ENCODE measurements at regions not wholly inside any gene's neighbourhood (a gene's known extent, or its start where the extent isn't known, plus 50 kb on each side); places are given as distances from the start of the nearest gene placed in this dataset.
"Not testable (repeated sequence)": the region's sequence is repeated elsewhere in the genome, so short reads cannot be mapped to it uniquely, and the experiment has no call there.

GRCh38 chr2:87675487-87675886, 72.4 kb upstream of the PLGLB2 start:
- not testable (repeated sequence) for H3K9me3 ChIP-seq (replicated peaks; ENCODE audit: control insufficient read depth, low read depth, low read length); H3K27me3 ChIP-seq (ENCODE audit: control insufficient read depth, insufficient read depth, low read length); H3K27ac ChIP-seq (ENCODE audit: low read length); H3K4me1 ChIP-seq (ENCODE audit: control insufficient read depth, insufficient read depth, low read length); H3K36me3 ChIP-seq (ENCODE audit: control insufficient read depth, insufficient read depth, low read length); DNase-seq; H3K4me3 ChIP-seq (ENCODE audit: low read length)
- no CpG with 5 or more reads among the region's 7 CpGs for WGBS (ENCODE audit: insufficient coverage)

GRCh38 chr2:87677421-87677923, 70.4 kb upstream of the PLGLB2 start:
- DNase-seq; H3K27me3 ChIP-seq (ENCODE audit: control insufficient read depth, insufficient read depth, low read length); H3K27ac ChIP-seq (ENCODE audit: low read length); H3K4me3 ChIP-seq (ENCODE audit: low read length); H3K9me3 ChIP-seq (replicated peaks; ENCODE audit: control insufficient read depth, low read depth, low read length); H3K4me1 ChIP-seq (ENCODE audit: control insufficient read depth, insufficient read depth, low read length); H3K36me3 ChIP-seq (ENCODE audit: control insufficient read depth, insufficient read depth, low read length): not testable (repeated sequence)
- WGBS (ENCODE audit: insufficient coverage): no CpG with 5 or more reads among the region's 5 CpGs

GRCh38 chr2:87678742-87679173, 69.1 kb upstream of the PLGLB2 start:
- not testable (repeated sequence) for H3K27me3 ChIP-seq (ENCODE audit: control insufficient read depth, insufficient read depth, low read length); DNase-seq; H3K4me3 ChIP-seq (ENCODE audit: low read length); H3K4me1 ChIP-seq (ENCODE audit: control insufficient read depth, insufficient read depth, low read length); H3K9me3 ChIP-seq (replicated peaks; ENCODE audit: control insufficient read depth, low read depth, low read length); H3K36me3 ChIP-seq (ENCODE audit: control insufficient read depth, insufficient read depth, low read length); H3K27ac ChIP-seq (ENCODE audit: low read length)
- WGBS (ENCODE audit: insufficient coverage): no CpG with 5 or more reads among the region's 6 CpGs

- not testable (repeated sequence) for DNase-seq; H3K27ac ChIP-seq (ENCODE audit: low read length); H3K36me3 ChIP-seq (ENCODE audit: control insufficient read depth, insufficient read depth, low read length); H3K4me3 ChIP-seq (ENCODE audit: low read length); H3K9me3 ChIP-seq (replicated peaks; ENCODE audit: control insufficient read depth, low read depth, low read length); H3K4me1 ChIP-seq (ENCODE audit: control insufficient read depth, insufficient read depth, low read length); H3K27me3 ChIP-seq (ENCODE audit: control insufficient read depth, insufficient read depth, low read length)
- WGBS (ENCODE audit: insufficient coverage): no CpG with 5 or more reads among the region's 4 CpGs
These were observed 67.9 kb upstream of the PLGLB2 start for GRCh38 chr2:87679950-87680349.

GRCh38 chr2:87680691-87681090, 67.2 kb upstream of the PLGLB2 start:
- not testable (repeated sequence) for DNase-seq; H3K27me3 ChIP-seq (ENCODE audit: control insufficient read depth, insufficient read depth, low read length); H3K27ac ChIP-seq (ENCODE audit: low read length); H3K4me3 ChIP-seq (ENCODE audit: low read length); H3K36me3 ChIP-seq (ENCODE audit: control insufficient read depth, insufficient read depth, low read length); H3K4me1 ChIP-seq (ENCODE audit: control insufficient read depth, insufficient read depth, low read length); H3K9me3 ChIP-seq (replicated peaks; ENCODE audit: control insufficient read depth, low read depth, low read length)
- no CpG with 5 or more reads among the region's 1 CpG for WGBS (ENCODE audit: insufficient coverage)

- peak; percentile 49 for DNase-seq
- H3K4me1 ChIP-seq (ENCODE audit: control insufficient read depth, insufficient read depth, low read length); H3K36me3 ChIP-seq (ENCODE audit: control insufficient read depth, insufficient read depth, low read length); H3K4me3 ChIP-seq (ENCODE audit: low read length); H3K27ac ChIP-seq (ENCODE audit: low read length); H3K9me3 ChIP-seq (replicated peaks; ENCODE audit: control insufficient read depth, low read depth, low read length); H3K27me3 ChIP-seq (ENCODE audit: control insufficient read depth, insufficient read depth, low read length): not testable (repeated sequence)
- no CpG with 5 or more reads among the region's 10 CpGs for WGBS (ENCODE audit: insufficient coverage)
These were observed 64.4 kb upstream of the PLGLB2 start for GRCh38 chr2:87683451-87683850.

GRCh38 chr2:87683961-87684360, 63.9 kb upstream of the PLGLB2 start:
- H3K4me3 ChIP-seq (ENCODE audit: low read length): not testable (repeated sequence)
- no CpG with 5 or more reads among the region's 5 CpGs for WGBS (ENCODE audit: insufficient coverage)

GRCh38 chr2:87685558-87685957, 62.3 kb upstream of the PLGLB2 start:
- not testable (repeated sequence) for DNase-seq
- WGBS (ENCODE audit: insufficient coverage): 89% methylated on average over 4 of the region's 11 CpGs

More at GRCh38 chr2:87683961-87684360, 63.9 kb upstream of the PLGLB2 start:
- not testable (repeated sequence) for H3K27me3 ChIP-seq (ENCODE audit: control insufficient read depth, insufficient read depth, low read length); H3K9me3 ChIP-seq (replicated peaks; ENCODE audit: control insufficient read depth, low read depth, low read length); DNase-seq; H3K27ac ChIP-seq (ENCODE audit: low read length); H3K36me3 ChIP-seq (ENCODE audit: control insufficient read depth, insufficient read depth, low read length); H3K4me1 ChIP-seq (ENCODE audit: control insufficient read depth, insufficient read depth, low read length)

GRCh38 chr2:87686873-87687549, 60.9 kb upstream of the PLGLB2 start:
- WGBS (ENCODE audit: insufficient coverage): no CpG with 5 or more reads among the region's 7 CpGs
- H3K27ac ChIP-seq (ENCODE audit: low read length); H3K27me3 ChIP-seq (ENCODE audit: control insufficient read depth, insufficient read depth, low read length); H3K4me1 ChIP-seq (ENCODE audit: control insufficient read depth, insufficient read depth, low read length); H3K36me3 ChIP-seq (ENCODE audit: control insufficient read depth, insufficient read depth, low read length); H3K4me3 ChIP-seq (ENCODE audit: low read length); H3K9me3 ChIP-seq (replicated peaks; ENCODE audit: control insufficient read depth, low read depth, low read length); DNase-seq: not testable (repeated sequence)

More at GRCh38 chr2:87685558-87685957, 62.3 kb upstream of the PLGLB2 start:
- not testable (repeated sequence) for H3K9me3 ChIP-seq (replicated peaks; ENCODE audit: control insufficient read depth, low read depth, low read length); H3K4me3 ChIP-seq (ENCODE audit: low read length); H3K36me3 ChIP-seq (ENCODE audit: control insufficient read depth, insufficient read depth, low read length); H3K27me3 ChIP-seq (ENCODE audit: control insufficient read depth, insufficient read depth, low read length); H3K4me1 ChIP-seq (ENCODE audit: control insufficient read depth, insufficient read depth, low read length); H3K27ac ChIP-seq (ENCODE audit: low read length)

GRCh38 chr2:87687550-87688270, 60.2 kb upstream of the PLGLB2 start:
- H3K36me3 ChIP-seq (ENCODE audit: control insufficient read depth, insufficient read depth, low read length); H3K4me3 ChIP-seq (ENCODE audit: low read length); H3K4me1 ChIP-seq (ENCODE audit: control insufficient read depth, insufficient read depth, low read length); H3K9me3 ChIP-seq (replicated peaks; ENCODE audit: control insufficient read depth, low read depth, low read length); H3K27ac ChIP-seq (ENCODE audit: low read length); H3K27me3 ChIP-seq (ENCODE audit: control insufficient read depth, insufficient read depth, low read length): not testable (repeated sequence)
- WGBS (ENCODE audit: insufficient coverage): 22% methylated on average over 1 of the region's 7 CpGs
- peak; percentile 11 for DNase-seq
